HG03521 (cell line): ENCODE measurements at regions not wholly inside any gene's neighbourhood (a gene's known extent, or its start where the extent isn't known, plus 50 kb on each side); places are given as distances from the start of the nearest gene placed in this dataset.

Experiments
- ATAC-seq: cut with Tn5 transposase; IDR thresholded peaks from one replicate; pipeline ENCODE4 v1.9.1; 2021; ENCODE audit warnings: mild to moderate bottlenecking, moderate library complexity; ENCODE audit not compliant: unreplicated experiment

DNA sequence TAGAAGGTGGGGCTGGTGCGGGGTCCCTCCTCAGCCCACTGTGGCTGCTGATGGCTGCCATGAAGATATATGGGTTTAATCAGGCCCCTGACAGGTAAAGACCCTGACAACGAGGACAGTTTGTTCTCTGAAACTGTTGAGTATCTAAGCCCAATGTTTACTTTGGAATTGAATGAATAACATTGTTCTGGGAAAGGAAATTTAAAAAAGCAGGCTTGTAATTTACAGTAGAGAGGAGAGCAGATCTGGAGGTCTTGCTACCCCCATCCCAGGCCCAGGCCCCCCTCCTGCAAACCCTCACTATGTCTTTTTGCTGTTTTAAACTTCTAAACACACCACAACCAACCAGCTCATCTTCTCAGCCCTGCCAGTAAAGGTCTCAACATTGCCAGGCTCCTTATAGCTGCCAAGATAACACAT, 171.3 kb downstream of the CDC5L start:
- no peak for ATAC-seq

DNA sequence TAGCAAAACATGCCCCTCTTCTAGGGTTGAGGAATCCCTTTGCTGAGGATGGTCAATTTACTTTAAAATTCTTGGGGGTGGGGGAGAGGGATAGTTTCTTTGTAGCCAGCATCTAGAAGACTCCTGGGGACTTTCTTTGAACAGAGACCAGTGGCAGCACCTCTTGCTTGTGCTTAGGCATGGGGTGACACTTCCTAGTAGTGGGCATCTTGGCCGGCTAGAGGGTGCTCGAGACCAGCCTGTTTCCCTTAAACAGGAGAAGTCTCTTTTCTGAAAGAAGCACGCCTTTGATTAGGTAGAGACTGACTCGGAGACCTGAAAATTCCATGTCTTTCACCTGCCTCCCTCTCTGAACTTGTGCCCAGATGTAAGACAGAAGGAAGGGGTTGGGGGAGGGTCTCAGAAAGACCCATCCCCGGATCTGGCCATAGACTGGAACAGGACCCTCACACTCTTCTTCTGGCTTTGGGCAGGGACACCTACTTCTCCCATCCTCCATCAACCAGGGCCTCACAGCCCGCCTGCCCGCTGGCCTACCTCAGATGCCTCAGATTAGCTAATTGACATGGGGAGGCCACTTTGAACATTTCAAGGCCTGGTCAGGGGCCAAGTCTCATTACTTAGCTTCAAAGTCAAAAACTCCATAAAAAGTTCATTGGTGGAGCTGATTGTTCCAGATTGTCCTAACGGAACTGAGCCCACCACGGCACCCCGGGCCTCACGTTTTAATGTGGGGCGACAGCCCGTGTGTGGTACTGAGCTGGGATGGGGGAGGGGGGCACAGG, 172.2 kb downstream of the CDC5L start:
- ATAC-seq = no peak

DNA sequence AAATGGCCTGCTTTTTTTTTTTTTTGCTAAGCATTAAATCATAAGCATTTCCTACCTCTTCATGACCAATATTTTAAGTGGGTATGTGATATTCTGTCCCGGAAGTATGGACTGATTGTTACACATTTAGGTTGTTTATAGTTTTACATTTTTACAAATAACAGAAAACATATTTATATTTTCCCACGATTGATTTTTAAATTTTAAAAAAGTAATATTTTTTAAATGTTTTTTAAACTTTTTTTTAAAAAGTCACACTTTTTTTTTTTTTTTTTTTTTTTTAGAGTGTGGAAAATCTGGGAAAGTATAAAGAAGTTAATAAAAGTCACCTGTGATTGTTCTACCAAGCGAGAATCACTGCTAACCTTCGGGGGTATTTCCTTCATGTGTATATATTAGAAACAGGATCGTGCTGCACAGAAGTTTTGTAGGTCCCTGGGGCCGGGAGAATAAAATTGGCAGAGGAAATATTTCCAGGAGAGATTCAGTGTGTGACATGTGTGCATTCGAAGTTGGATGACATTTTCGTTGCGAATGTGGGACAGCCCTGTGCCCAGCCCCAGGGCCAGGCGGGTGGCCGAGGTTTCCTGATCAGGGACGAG, 173.1 kb downstream of the CDC5L start:
- ATAC-seq = no peak

DNA sequence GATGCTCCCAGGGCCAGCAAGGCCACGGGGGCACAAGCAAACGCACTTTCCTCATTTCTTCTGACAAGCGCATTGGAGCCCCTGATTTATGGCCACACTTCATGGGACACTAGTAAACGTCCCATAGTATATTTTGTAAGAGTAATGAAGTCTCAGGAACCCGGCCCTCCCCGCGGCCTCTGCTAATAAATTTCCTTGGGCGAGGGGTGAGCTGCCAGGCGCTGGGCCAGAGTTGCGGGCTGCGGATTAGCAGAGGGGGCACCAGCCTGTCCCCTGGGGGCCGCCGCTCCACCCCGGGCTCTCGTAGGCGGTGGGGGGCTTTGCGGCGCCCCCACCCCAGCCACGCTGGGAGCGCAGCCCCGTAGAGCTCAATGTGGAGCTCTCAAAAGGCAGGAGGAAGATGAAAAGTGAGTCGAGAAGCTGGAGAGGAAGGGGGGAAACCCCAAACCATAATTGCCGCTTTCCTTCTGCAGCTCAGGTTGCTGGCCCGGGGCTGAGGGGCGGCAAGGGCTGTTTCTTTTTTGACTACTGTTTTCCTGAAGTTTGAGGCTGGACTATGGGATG, 173.6 kb downstream of the CDC5L start:
- no peak for ATAC-seq

DNA sequence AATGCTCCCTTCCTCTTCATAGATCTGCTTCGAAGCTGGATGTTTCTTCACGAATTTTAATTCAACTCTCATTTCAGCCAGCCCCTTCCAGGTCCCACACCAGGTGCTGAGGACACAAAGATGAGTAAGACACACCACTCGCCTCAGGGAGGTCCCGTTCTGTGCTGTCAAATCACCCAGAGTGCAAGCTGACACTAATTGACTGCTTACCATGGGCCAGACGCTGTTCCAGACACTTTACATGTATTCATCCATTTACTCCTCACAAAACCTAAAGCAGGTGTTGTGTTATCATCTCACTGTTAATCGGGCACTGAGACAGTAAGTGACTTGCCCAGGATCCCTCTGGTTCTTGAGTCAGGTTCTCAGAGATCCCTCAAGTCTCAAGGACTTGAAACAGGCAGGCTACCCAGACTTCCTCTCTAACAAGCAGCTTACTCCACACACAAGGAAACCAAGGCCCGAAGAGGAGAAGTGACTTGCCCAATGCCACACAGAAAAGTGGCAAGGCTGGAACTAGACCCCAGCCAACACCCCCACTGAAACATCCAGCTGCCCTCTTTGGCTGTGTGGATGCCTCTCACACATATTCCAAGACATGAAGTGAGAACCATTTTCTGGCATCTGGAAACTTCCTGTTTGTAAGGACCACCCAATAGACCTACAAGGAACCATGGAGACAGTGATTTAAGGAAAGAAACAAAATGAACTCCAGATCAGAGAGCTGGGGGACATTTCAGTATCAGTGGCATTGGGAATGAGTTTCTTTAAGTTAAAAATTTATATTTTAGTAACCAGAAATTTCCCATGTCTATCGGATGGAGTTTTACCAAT, 174.5 kb downstream of the CDC5L start:
- ATAC-seq = no peak

DNA sequence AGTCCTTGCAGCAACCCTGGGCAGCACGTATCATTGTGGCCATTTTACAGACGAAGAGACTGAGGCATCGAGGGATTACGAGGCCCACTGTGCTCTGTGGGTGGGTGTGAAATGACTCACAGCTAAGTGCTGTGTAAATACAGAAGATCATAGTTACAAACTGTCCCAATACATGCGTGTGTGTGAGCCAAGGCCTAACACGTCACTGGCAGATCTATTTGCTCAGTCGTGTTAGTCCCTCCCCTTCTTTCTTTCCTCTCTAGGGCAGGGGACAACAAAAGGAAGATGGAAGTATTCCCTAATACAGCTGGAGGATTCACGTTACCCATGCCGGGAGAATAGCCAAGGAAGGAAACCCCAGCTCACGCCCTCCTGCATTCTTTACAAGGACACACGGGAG, 175.9 kb downstream of the CDC5L start:
- ATAC-seq = no peak

DNA sequence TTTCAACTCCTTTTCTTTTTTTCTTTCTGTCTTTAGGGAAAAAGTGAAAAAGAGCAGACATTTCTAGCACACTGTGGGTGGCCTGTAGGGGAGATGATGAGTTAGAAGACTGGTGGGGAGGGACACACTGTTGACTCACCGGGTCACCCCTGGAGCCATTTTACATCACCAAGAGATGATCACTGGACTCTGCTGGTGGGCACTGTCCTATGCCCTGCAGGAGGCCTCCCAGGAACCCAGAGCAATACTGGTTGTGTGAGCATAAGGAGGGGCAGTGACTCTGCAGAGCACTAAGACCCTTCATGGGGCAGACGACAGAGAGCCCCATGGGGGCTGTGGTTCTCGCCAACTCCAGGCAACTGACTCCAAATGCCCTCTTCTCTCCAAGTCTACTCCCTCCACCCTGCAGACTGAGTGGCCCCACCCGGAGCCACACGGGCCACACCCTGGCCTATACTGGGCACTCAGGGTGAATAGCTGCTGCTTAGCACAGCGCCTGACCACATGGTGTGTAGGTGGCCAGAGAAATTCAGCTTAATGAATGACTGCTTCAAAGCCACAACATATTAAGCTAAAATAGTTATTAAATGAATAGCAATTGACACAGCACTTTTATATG, 177.5 kb downstream of the CDC5L start:
- no peak for ATAC-seq

DNA sequence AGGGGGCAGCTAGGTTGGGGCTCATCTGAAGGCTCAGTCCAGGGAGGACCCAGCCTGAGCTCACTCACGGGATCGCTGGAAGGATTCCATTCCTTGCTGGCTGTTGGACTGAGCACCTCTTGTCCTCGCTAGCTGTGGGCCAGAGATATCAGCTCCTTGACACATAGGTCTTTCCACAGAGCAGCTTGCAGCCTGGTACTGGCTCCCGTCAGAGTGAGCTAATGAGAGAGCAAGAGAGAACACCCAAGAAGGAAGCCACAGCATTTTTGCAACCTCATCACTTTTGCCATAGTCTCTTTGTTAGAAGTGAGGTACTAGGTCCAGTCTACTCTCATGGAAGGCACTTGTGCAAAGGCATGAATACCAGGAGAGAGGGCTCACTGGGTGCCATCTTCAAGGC, 179.9 kb downstream of the CDC5L start:
- no peak for ATAC-seq

DNA sequence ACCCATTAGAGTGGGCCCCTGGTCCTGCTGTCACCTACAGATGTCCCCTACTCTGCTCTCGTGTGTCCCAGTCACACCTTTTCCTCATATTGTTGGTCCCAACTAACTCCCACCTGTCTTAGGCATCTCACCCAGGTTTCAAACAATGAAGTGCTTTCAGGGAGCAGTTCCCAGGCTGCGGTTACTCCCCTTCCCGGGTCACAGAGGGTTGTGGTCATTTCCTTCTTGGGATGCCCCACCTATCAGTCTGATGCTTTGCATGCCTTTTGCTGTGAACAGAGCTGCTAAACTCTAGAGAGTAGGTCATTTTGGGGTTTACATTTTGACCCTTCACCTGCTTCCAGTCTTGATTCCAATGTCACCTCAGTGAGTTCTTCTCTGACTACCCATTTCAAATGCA, 181.6 kb downstream of the CDC5L start:
- ATAC-seq = no peak

DNA sequence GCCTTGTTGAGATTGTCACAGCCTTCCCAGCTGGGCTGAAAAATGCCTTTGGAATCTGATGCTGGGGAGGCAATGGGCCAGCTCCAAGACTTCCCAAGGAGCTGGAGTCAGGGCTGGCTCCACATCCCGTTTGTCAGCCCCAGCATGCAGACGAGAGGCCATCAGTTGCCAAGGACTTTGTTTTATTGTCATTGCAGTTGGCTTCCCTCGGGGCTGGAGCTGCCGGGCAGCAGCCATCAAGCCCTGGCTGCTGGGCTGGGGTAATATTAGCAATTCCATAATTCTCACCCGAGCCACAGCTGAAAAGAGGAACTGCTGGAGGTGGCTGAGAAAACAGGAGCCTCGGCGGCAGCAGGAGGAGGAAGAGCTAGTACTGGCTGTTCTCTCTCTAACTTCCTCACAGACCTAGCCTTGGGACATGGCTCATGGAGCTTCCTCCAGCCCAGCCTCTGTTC, 182.5 kb downstream of the CDC5L start:
- ATAC-seq = no peak

DNA sequence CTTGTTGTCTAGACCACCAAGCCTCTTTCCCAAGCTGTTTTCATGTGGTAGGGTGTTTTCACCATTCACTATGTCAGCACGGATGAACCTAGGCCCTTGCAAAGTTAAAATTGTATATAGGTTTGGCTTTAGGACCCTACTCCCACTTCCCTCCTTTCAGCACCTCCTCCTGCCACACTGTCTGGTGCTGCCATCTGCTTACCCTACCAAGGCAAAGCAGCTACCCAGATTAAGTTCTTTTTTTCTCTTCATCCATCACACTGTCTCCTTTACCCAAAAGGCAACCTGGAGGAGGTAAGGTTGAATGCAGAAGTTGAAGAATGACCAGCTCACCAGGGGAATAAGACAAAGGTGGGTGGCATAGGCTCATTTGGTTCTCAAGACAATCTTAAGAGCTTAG, 184.0 kb downstream of the CDC5L start:
- no peak for ATAC-seq

DNA sequence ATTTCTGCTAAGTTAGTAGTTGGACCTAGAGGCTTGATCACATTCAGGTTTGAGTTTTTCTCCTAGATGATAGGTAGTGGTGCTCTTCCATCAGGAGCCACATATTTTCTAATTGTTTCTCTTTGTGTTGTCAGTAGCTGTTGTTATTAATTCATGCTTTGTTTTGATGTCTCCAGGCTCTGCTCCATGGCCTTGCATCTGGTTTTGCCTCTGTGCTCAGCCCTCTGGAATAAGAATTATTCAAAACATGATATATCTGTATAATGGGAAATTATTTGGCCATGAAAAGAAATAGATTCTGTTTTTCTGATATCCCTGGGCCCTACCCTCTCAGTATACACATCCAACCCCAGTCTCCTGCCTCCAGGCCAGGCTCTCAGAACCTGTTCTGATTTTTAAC, 184.8 kb downstream of the CDC5L start:
- no peak for ATAC-seq

DNA sequence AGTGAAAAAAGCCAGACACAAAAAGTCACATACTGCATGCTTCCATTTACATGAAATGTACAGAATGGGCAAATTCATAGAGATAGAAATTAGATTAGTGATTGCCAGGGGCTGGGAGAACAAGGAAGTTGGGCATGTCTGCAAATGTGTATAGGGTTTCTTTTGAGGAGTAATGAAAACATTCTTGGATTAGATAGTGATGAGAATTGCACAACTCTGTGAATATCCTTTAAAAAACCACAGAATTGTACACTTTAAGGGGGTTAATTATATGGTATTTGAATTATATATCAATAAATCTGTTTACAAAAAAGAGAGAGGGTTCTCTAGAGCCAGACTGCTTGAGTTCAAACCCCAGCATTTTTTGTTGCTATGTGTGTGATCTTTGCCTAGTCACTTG, 188.1 kb downstream of the CDC5L start:
- ATAC-seq = no peak

DNA sequence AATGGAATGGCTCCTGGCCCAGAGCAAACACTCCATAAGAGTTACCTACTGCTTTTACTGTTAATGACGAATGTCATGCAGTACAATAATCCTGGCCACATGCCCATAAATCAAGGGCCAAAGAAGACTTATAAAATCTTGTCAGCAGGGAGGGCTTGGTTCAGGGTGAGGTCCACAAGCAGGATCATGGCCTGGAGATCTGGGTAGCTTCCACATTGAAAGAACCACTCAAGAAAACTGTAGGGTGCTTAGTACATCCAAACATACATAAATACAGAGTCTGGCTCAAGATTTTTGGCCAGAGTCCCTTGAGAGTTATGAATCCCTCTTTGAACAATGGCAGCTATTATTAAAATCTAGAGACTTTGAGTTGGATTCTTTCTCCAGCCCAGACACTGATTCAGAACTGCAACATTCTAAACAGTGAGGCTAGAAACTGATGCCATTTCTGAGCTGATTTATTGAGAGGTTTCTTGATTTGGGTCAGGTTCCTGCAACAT, 188.7 kb downstream of the CDC5L start:
- no peak for ATAC-seq

DNA sequence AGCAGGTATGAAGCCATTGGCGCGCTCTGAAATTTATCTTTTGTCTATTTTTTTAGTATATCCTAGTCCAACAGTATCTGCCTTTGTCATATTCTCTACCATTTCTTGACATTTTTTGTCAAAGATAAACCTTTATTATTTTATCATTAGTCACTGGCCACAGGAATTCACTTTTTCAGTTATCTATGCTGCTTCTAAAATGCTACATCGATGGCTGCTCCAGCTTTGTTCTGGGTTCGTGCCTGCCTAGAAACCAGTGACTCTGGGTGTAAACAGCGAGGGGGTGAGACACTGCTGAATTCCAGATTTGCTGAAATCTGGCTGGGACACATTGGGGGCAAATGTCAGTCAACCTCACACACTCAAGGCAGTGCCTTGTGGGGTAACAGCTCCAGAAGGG, 193.4 kb downstream of the CDC5L start:
- no peak for ATAC-seq

DNA sequence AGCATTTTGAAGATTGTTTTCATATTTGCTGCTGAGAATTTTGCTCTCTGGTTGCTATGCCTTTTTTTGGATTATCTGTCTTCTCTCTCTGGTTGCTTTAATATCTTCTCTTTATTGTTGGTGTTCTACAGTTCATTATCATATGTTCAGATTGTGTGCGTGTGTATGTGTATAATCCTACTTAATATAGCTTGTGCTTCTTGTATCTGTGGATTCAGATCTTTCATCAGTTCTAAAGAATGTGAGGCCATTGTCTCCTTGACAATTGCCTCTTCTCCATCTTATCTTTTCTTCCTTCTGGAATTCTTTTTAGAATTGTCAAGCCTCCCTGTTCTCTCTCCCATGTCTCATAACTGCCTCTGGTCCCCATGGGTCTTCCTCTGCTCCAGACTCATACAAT, 195.4 kb downstream of the CDC5L start:
- no peak for ATAC-seq

DNA sequence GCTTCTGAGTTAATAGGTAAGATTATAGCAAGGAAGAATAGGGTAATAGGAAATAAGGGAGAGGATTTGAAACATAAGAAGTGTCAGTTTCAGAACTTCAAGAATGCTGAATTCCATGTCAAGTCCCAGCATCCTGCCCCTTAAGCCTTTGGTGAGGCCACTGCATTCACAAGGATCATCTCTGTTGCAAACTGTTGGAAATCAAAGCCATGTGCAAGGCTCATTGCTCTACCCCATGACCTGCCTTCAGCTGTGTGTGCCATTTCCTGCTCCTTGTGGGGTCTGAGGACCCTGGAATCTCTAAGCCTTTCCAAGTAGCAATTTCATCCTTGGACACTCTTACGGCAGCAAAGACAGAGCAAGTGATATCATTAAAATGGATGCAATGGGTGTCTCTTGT, 203.0 kb downstream of the CDC5L start:
- ATAC-seq = no peak

DNA sequence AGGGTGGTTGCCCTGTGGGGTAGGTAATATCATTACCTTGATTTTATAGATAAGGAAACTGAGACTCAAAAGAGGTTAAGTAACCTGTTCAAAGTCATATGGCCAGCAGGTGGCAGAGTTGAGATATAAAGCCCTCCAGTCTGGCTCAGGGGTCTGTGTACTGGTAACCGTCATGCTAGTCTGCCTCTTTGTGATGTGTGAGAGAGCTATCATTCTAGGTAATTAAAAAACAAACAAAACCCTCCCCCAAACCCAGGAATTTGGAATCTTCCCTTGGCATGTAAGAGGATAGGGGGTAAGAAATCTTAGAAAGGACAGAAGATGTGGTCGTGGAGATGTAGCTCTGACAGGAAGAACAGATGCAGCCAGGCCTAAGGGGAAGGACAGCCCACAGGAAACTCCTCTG, 206.0 kb downstream of the CDC5L start:
- ATAC-seq = no peak

DNA sequence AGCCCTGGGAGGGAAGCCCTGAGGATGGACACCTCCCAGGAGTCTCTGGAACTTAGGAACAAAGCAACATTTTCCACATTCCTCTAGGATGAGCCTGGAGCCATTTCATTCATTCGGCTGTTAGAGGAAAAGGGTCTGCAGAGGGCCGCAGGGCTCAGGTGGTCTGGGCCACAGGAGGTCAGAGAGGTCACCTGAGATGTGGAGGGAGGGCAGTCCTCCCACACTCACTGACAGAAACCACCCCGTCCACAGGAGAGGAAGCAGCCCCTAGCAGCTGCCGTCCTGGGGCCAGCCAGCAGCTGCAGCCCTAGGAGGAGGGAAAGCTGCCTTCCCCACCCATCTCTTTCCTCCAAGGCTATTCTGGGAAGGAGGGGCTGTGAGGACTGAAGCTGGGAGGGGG, 207.0 kb downstream of the CDC5L start:
- ATAC-seq = no peak

DNA sequence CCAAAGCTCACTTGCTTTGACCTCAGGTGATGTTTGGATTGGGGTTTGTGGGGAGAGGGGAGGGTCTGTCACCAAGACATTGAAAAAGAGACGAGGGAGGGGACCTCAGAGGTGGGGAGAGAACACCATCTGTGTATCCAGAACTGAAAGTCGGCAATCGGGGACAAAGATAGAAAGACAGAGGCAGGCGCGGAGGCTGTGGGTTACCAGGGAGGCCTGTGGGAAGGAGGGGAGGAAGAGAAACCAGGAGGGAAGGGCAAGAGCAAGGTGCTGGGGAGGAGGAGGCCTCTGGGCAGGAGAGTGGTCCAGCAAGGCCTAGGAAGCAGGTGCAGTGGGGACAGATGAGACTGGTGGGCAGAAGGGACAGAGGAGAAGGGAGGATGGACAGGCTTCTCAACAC, 211.2 kb downstream of the CDC5L start:
- no peak for ATAC-seq

DNA sequence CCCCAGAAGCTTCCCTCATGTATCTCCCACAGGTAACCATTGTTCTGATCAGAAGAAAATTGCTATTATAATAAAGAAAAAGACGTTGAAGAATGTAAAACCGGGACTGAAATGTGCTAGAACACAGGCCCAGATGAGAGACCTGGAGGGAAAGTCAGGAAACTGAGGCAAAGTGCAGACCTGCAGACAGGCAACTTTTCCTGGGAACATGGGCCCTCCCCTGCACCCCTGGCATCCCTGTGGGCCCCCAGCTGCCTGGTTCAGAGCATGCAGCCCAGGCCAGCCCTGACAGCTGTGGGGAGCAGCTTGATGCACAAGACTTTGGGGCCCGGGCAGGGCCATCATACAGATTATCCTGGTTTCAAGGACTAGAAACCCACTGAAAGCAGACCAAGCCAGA, 212.2 kb downstream of the CDC5L start:
- no peak for ATAC-seq
